HepG2 (cell line): ENCODE measurements at regions not wholly inside any gene's neighbourhood (a gene's known extent, or its start where the extent isn't known, plus 50 kb on each side); places are given as distances from the start of the nearest gene placed in this dataset.

Experiments used
- ATAC-seq: fragments of 200-7000 bp; cut with Tn5 transposase; 3 replicates; pipeline ENCODE4 v1.9.1; 2020; ENCODE audit warnings: mild to moderate bottlenecking, moderate library complexity
- BruUV-seq: library from RNA; stranded (reverse); fragments of 400-500 nt; replicated peaks from 2 replicates; lab custom pipeline; 2021; lab: Mats Ljungman, UMichigan
- CTCF ChIA-PET: fragments of 300-600 bp; formaldehyde crosslinking; extraction: SDS; loops from one replicate; lab custom pipeline; 2021; ENCODE audit warnings: low total read pairs, inconsistent platforms, low intra/inter-chr PET ratio; lab: Yijun Ruan, JAX
- POLR2A ChIA-PET: fragments of 350-600 bp; sonication (Branson Sonifier 250); formaldehyde crosslinking; loops from one replicate; lab custom pipeline; 2020; ENCODE audit warnings: antibody characterized with exemption, inconsistent platforms; lab: Yijun Ruan, JAX
- DNase-seq: peaks from one replicate; pipeline ENCODE4 v3.0.0-alpha.2; 2015; ENCODE audit warnings: low spot score
- FAIRE-seq: peaks from 3 replicates; lab custom pipeline; 2011; peaks lifted over from hg19 to GRCh38; lab: Jason Lieb, UNC
- H2AFZ ChIP-seq: one replicate; pipeline ENCODE4 v1.6.1; 2011; ENCODE audit warnings: low read length, inconsistent platforms
- H3K27ac ChIP-seq: fragments of 300-600 bp; 3 replicates; pipeline ENCODE4 v1.8.0; 2011; ENCODE audit warnings: mixed run types, mild to moderate bottlenecking, mixed read lengths, low read length, inconsistent platforms; ENCODE audit not compliant: insufficient read depth; ENCODE audit errors: extremely low read length
- H3K27me3 ChIP-seq, 2 experiments: fragments of 200-600 bp in 1 of 2; 2 replicates in 1 of 2; 3 replicates in 1 of 2; pipeline versions ENCODE4 v1.6.0 to v1.8.0; 2011; ENCODE audit warnings: low read length in 2 of 2, mild to moderate bottlenecking in 2 of 2, moderate library complexity in 2 of 2, inconsistent platforms in 1 of 2; ENCODE audit not compliant: insufficient read depth in 2 of 2, control insufficient read depth in 1 of 2
- H3K36me3 ChIP-seq, 2 experiments: fragments of 200-600 bp in 1 of 2; replicated peaks in 1 of 2; 2 replicates in 1 of 2; 3 replicates in 1 of 2; pipeline versions ENCODE4 v1.5.1 to v1.8.0; 2011; ENCODE audit warnings: low read length in 2 of 2, inconsistent platforms in 1 of 2; ENCODE audit not compliant: insufficient read depth in 2 of 2, control insufficient read depth in 1 of 2
- H3K4me1 ChIP-seq: 2 replicates; pipeline ENCODE4 v1.5.1; 2012; ENCODE audit warnings: low read length, inconsistent platforms; ENCODE audit not compliant: insufficient read depth
- H3K4me2 ChIP-seq: 2 replicates; pipeline ENCODE4 v1.6.0; 2011; ENCODE audit warnings: low read depth, low read length, inconsistent platforms
- H3K4me3 ChIP-seq, 3 experiments: fragments of 200-600 bp in 1 of 3; sonication (generic), shearing (Covaris generic) in 1 of 3; replicated peaks in 1 of 3; 2 replicates each; pipeline ENCODE4 v1.5.1; 2011 to 2016; ENCODE audit warnings: low read length in 3 of 3, inconsistent platforms in 2 of 3, low read depth in 2 of 3, mild to moderate bottlenecking in 2 of 3, control low read depth in 1 of 3, mixed read lengths in 1 of 3; ENCODE audit not compliant: insufficient read depth in 1 of 3
- H3K79me2 ChIP-seq: one replicate; pipeline ENCODE4 v1.6.1; 2011; ENCODE audit warnings: low read length, inconsistent platforms; ENCODE audit not compliant: insufficient read depth
- H3K9ac ChIP-seq: 2 replicates; pipeline ENCODE4 v1.6.0; 2011; ENCODE audit warnings: mild to moderate bottlenecking, low read depth, low read length, inconsistent platforms; ENCODE audit not compliant: insufficient read depth
- H3K9me3 ChIP-seq: 2 replicates; pipeline ENCODE4 v1.5.1; 2012; ENCODE audit warnings: mild to moderate bottlenecking, low read length
- H4K20me1 ChIP-seq: 2 replicates; pipeline ENCODE4 v1.6.0; 2011; ENCODE audit warnings: inconsistent platforms, mild to moderate bottlenecking, low read length, moderate library complexity; ENCODE audit not compliant: insufficient read depth
- GABPB1 ChIP-seq: IDR thresholded peaks from 2 replicates; pipeline ENCODE4 v1.6.1; 2016; ENCODE audit warnings: mild to moderate bottlenecking, missing genetic modification reagents, moderate library complexity, missing compliant biosample characterization
- KDM5B ChIP-seq: sonication (generic); formaldehyde crosslinking; IDR thresholded peaks from 2 replicates; pipeline ENCODE4 v1.4.0; 2020; ENCODE audit warnings: missing genetic modification reagents, mild to moderate bottlenecking, borderline replicate concordance
- MAFF ChIP-seq: IDR thresholded peaks from 2 replicates; pipeline ENCODE4 v1.6.1; 2011; ENCODE audit warnings: low read depth, low read length, improper control_type of control experiment
- MED1 ChIP-seq: sonication (generic); formaldehyde crosslinking; IDR thresholded peaks from 2 replicates; pipeline ENCODE4 v1.4.0; 2020; ENCODE audit warnings: missing genetic modification reagents
- PHF21A ChIP-seq: sonication (generic); formaldehyde crosslinking; IDR thresholded peaks from 2 replicates; pipeline ENCODE4 v1.5.0; 2020; ENCODE audit warnings: mild to moderate bottlenecking, missing genetic modification reagents
- SIN3A ChIP-seq: IDR thresholded peaks from 2 replicates; pipeline ENCODE4 v1.6.1; 2011; ENCODE audit warnings: low read depth, mild to moderate bottlenecking, control low read depth, low read length, borderline replicate concordance
- SMARCE1 ChIP-seq: fragments of 450-650 bp; IDR thresholded peaks from 2 replicates; pipeline ENCODE4 v1.6.1; 2017; ENCODE audit warnings: borderline replicate concordance
- SMC3 ChIP-seq: IDR thresholded peaks from 2 replicates; pipeline ENCODE4 v1.6.1; 2011; ENCODE audit warnings: low read length, improper control_type of control experiment
- ZKSCAN1 ChIP-seq: fragments of 150-350 bp; IDR thresholded peaks from 2 replicates; pipeline ENCODE4 v1.6.1; 2014; ENCODE audit warnings: low read length
- ZNF264 ChIP-seq: sonication (generic); formaldehyde crosslinking; IDR thresholded peaks from 2 replicates; pipeline ENCODE4 v1.4.0; 2020; ENCODE audit warnings: missing genetic modification reagents
- ZNF333 ChIP-seq: sonication (generic); formaldehyde crosslinking; IDR thresholded peaks from 2 replicates; pipeline ENCODE4 v1.4.0; 2020; ENCODE audit warnings: mild to moderate bottlenecking, missing genetic modification reagents, borderline replicate concordance
- ZNF44 ChIP-seq: sonication (generic); formaldehyde crosslinking; IDR thresholded peaks from 2 replicates; pipeline ENCODE4 v1.5.1; 2020; ENCODE audit warnings: mild to moderate bottlenecking, missing genetic modification reagents
- ZNF644 ChIP-seq: IDR thresholded peaks from 2 replicates; pipeline ENCODE4 v1.6.1; 2016; ENCODE audit warnings: low read depth
- ZNF678 ChIP-seq: sonication (generic); formaldehyde crosslinking; IDR thresholded peaks from 2 replicates; pipeline ENCODE4 v1.4.0; 2020; ENCODE audit warnings: mild to moderate bottlenecking, missing genetic modification reagents
- ZNF724P ChIP-seq: sonication (generic); formaldehyde crosslinking; IDR thresholded peaks from 2 replicates; pipeline ENCODE4 v1.8.0; 2022; ENCODE audit warnings: missing genetic modification reagents, borderline replicate concordance
- WGBS: methylation state at CpG from one replicate; pipeline ENCODE4 v1.1.6; 2017; ENCODE audit warnings: low lambda C conversion rate; 5-methylcytosine and 5-hydroxymethylcytosine counted together
- in situ Hi-C: cut with HindIII; loops from 2 replicates; pipeline ENCODE4 v1.10.0; 2017; ENCODE audit warnings: low pct_unique_long_range_greater_than_20kb; ENCODE audit not compliant: extremely low pct_ligation_motif_present
- intact Hi-C: fragments of 100-400 bp; cut with micrococcal nuclease; formaldehyde crosslinking; loops from one replicate; pipeline ENCODE4 v1.10.0; 2022; ENCODE audit not compliant: unreplicated experiment
- TF ChIP-seq, protein P1 (sequence below): sonication (generic); formaldehyde crosslinking; conservative IDR thresholded peaks from 2 replicates; pipeline ENCODE4 v1.8.0; 2022; ENCODE audit warnings: mild to moderate bottlenecking, moderate library complexity, missing genetic modification reagents
- TF ChIP-seq, protein P2 (sequence below): sonication (generic); formaldehyde crosslinking; IDR thresholded peaks from 2 replicates; pipeline ENCODE4 v1.9.0; 2021; ENCODE audit warnings: missing genetic modification reagents, mild to moderate bottlenecking, borderline replicate concordance
- TF ChIP-seq, protein P3 (sequence below): sonication (generic); formaldehyde crosslinking; IDR thresholded peaks from 2 replicates; pipeline ENCODE4 v1.5.0; 2020; ENCODE audit warnings: missing genetic modification reagents
- TF ChIP-seq, protein P4 (sequence below): sonication (generic); formaldehyde crosslinking; IDR thresholded peaks from 2 replicates; pipeline ENCODE4 v1.4.0; 2020; ENCODE audit warnings: missing genetic modification reagents, borderline replicate concordance

- 54% methylated on average over 2 of the region's 2 CpGs for WGBS
- Histone ChIP-seq H2AFZ (no peak overlapping the region), H3K36me3 (no peaks in the 10 kb centered on the region), H3K27ac (no peak overlapping the region), H3K4me1 (no peaks in the 10 kb centered on the region), H3K27me3 (peaks cover 0 to 3% of the 10 kb centered on the region in 2 experiments; a peak in 1 of 5 replicates), H3K4me2 (no peak overlapping the region), H4K20me1 (no peaks in the 10 kb centered on the region), H3K4me3 (no peak overlapping the region), H3K9ac (no peak overlapping the region), H3K9me3 (no peaks in the 10 kb centered on the region), H3K79me2 (no peaks in the 10 kb centered on the region)
- intact Hi-C loops (no loop called here), in situ Hi-C loops (no loop called here)
- TF ChIP-seq KDM5B (no peak), ZNF44 (CRISPR knock-in tag) (no peak), SMARCE1 (no peak), MED1 (CRISPR knock-in tag) (no peak), ZNF678 (CRISPR knock-in tag) (no peak), ZNF333 (CRISPR knock-in tag) (no peak), PHF21A (CRISPR knock-in tag) (no peak), ZNF644 (CRISPR knock-in tag) (no peak), ZNF264 (CRISPR knock-in tag) (no peak), ZNF724P (CRISPR knock-in tag) (no peak), GABPB1 (no peak), SMC3 (no peak), SIN3A (no peak), MAFF (no peak), ZKSCAN1 (no peak)
- TF ChIP-seq, protein P1, sequence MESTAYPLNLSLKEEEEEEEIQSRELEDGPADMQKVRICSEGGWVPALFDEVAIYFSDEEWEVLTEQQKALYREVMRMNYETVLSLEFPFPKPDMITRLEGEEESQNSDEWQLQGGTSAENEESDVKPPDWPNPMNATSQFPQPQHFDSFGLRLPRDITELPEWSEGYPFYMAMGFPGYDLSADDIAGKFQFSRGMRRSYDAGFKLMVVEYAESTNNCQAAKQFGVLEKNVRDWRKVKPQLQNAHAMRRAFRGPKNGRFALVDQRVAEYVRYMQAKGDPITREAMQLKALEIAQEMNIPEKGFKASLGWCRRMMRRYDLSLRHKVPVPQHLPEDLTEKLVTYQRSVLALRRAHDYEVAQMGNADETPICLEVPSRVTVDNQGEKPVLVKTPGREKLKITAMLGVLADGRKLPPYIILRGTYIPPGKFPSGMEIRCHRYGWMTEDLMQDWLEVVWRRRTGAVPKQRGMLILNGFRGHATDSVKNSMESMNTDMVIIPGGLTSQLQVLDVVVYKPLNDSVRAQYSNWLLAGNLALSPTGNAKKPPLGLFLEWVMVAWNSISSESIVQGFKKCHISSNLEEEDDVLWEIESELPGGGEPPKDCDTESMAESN (CRISPR knock-in tag) = no peak
- TF ChIP-seq, protein P2, sequence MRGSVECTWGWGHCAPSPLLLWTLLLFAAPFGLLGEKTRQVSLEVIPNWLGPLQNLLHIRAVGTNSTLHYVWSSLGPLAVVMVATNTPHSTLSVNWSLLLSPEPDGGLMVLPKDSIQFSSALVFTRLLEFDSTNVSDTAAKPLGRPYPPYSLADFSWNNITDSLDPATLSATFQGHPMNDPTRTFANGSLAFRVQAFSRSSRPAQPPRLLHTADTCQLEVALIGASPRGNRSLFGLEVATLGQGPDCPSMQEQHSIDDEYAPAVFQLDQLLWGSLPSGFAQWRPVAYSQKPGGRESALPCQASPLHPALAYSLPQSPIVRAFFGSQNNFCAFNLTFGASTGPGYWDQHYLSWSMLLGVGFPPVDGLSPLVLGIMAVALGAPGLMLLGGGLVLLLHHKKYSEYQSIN (CRISPR knock-in tag) = no peak
- TF ChIP-seq, protein P3, sequence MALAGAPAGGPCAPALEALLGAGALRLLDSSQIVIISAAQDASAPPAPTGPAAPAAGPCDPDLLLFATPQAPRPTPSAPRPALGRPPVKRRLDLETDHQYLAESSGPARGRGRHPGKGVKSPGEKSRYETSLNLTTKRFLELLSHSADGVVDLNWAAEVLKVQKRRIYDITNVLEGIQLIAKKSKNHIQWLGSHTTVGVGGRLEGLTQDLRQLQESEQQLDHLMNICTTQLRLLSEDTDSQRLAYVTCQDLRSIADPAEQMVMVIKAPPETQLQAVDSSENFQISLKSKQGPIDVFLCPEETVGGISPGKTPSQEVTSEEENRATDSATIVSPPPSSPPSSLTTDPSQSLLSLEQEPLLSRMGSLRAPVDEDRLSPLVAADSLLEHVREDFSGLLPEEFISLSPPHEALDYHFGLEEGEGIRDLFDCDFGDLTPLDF (CRISPR knock-in tag) = no peak
- TF ChIP-seq, protein P4, sequence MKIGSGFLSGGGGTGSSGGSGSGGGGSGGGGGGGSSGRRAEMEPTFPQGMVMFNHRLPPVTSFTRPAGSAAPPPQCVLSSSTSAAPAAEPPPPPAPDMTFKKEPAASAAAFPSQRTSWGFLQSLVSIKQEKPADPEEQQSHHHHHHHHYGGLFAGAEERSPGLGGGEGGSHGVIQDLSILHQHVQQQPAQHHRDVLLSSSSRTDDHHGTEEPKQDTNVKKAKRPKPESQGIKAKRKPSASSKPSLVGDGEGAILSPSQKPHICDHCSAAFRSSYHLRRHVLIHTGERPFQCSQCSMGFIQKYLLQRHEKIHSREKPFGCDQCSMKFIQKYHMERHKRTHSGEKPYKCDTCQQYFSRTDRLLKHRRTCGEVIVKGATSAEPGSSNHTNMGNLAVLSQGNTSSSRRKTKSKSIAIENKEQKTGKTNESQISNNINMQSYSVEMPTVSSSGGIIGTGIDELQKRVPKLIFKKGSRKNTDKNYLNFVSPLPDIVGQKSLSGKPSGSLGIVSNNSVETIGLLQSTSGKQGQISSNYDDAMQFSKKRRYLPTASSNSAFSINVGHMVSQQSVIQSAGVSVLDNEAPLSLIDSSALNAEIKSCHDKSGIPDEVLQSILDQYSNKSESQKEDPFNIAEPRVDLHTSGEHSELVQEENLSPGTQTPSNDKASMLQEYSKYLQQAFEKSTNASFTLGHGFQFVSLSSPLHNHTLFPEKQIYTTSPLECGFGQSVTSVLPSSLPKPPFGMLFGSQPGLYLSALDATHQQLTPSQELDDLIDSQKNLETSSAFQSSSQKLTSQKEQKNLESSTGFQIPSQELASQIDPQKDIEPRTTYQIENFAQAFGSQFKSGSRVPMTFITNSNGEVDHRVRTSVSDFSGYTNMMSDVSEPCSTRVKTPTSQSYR = no peak
- CTCF ChIA-PET = no interaction called here
- FAIRE-seq = no peak
- POLR2A ChIA-PET = no interaction called here
- ATAC-seq = no peak
- no TSS peak for BruUV-seq
- no peak for DNase-seq
These were observed 161.9 kb upstream of the GAS1 start for GRCh38 chr9:87109231-87109631.
